ENCODE measurements at regions not wholly inside any gene's neighbourhood (a gene's known extent, or its start where the extent isn't known, plus 50 kb on each side); places are given as distances from the start of the nearest gene placed in this dataset.

- no peak overlapping the region for H3K23ac ChIP-seq (ENCODE audit: insufficient read length)
- H4K8ac ChIP-seq (ENCODE audit: extremely low read depth, insufficient read depth, low read length): no peak overlapping the region
- no peak overlapping the region for H3K9ac ChIP-seq (replicated peaks in 1 of 4; ENCODE audit: extremely low read depth in 1 of 4, low read depth in 3 of 4, low read length in 3 of 4)
- WGBS, 2 experiments (ENCODE audit: extremely low coverage in 1 of 2, insufficient coverage in 1 of 2, insufficient read length in 1 of 2, insufficient replicate concordance in 2 of 2, low coverage in 1 of 2, low lambda C conversion rate in 2 of 2, missing lambda C conversion rate in 1 of 2): 86% methylated on average over 1 of the region's 1 CpG; no CpG with 5 or more reads in 1 of the 2 experiments
- H4K20me1 ChIP-seq (replicated peaks in 1 of 2; ENCODE audit: control insufficient read depth in 1 of 2, insufficient read depth in 2 of 2, low read length in 2 of 2): no peaks in the 10 kb centered on the region
- H3K18ac ChIP-seq (ENCODE audit: extremely low read depth, low read length): no peak overlapping the region
- H3K79me2 ChIP-seq (ENCODE audit: control insufficient read depth in 1 of 2, insufficient read depth in 2 of 2, low read length in 2 of 2): no peaks in the 10 kb centered on the region
- H3K9me3 ChIP-seq (ENCODE audit: insufficient read depth in 2 of 2, low read depth in 1 of 2, low read length in 1 of 2): no peaks in the 10 kb centered on the region
- FAIRE-seq: no peak
- no peak overlapping the region for H2BK120ac ChIP-seq (replicated peaks; ENCODE audit: low read depth, low read length)
- ChIA-PET POLR2A (ENCODE audit: partially characterized antibody) (no interaction called here), CTCF (ENCODE audit: partially characterized antibody) (no interaction called here)
- H4K91ac ChIP-seq (replicated peaks; ENCODE audit: insufficient read length, low read length): no peak overlapping the region
- no peaks in the 10 kb centered on the region for H3K23me2 ChIP-seq (ENCODE audit: low read depth, low read length)
- H3K4me2 ChIP-seq (ENCODE audit: insufficient read depth in 1 of 2, low read depth in 2 of 2, low read length in 2 of 2): no peak overlapping the region
- H3K36me3 ChIP-seq (ENCODE audit: control insufficient read depth in 2 of 4, insufficient read depth in 4 of 4, low read length in 3 of 4): no peaks in the 10 kb centered on the region
- no peak overlapping the region for H2AK5ac ChIP-seq (ENCODE audit: low read depth, low read length)
- H2BK20ac ChIP-seq (ENCODE audit: low read length): no peak overlapping the region
- H3K4me3 ChIP-seq (ENCODE audit: extremely low read depth in 1 of 4, insufficient read depth in 2 of 4, low read depth in 3 of 4, low read length in 4 of 4): no peak overlapping the region
- no peak overlapping the region for H2BK12ac ChIP-seq (ENCODE audit: low read depth, low read length)
- H2BK15ac ChIP-seq (ENCODE audit: low read length): no peak overlapping the region
- peaks cover 0 to 1% (median 0%) of the 10 kb centered on the region in 4 experiments; a peak in 1 of 7 replicates for H3K27me3 ChIP-seq (replicated peaks in 1 of 4; ENCODE audit: control insufficient read depth in 3 of 4, extremely low read depth in 1 of 4, insufficient read depth in 3 of 4, low read length in 3 of 4)
- H4K5ac ChIP-seq (ENCODE audit: insufficient read length, low read depth, low read length): no peak overlapping the region
- H3K56ac ChIP-seq (replicated peaks; ENCODE audit: insufficient read length, low read depth, low read length): no peak overlapping the region
- H3K79me1 ChIP-seq (ENCODE audit: low read depth, low read length): no peaks in the 10 kb centered on the region
- H2AFZ ChIP-seq (ENCODE audit: low read length): no peak overlapping the region
- no peak overlapping the region for H2BK5ac ChIP-seq (ENCODE audit: low read depth, low read length)
- H3K27ac ChIP-seq (ENCODE audit: low read depth, low read length): no peak overlapping the region
- H3K4ac ChIP-seq (replicated peaks; ENCODE audit: insufficient read length, low read depth, low read length): no peak overlapping the region
- DNase-seq (ENCODE audit: low read depth in 1 of 2, low spot score in 2 of 2): no peak
- no peak overlapping the region for H3K14ac ChIP-seq (ENCODE audit: insufficient read length)
- no peaks in the 10 kb centered on the region for H3K4me1 ChIP-seq (replicated peaks in 1 of 4; ENCODE audit: control insufficient read depth in 3 of 4, insufficient read depth in 4 of 4, low read length in 3 of 4)
- no peak for TF ChIP-seq SP1 (IDR thresholded peaks at IDR 0.05; ENCODE audit: low read depth, low read length)
- TF ChIP-seq CREB1 (IDR thresholded peaks at IDR 0.05): no peak
- no peak for TF ChIP-seq RXRA (IDR thresholded peaks at IDR 0.05; ENCODE audit: insufficient read depth, low read depth, low read length)
- no peak for TF ChIP-seq USF2 (IDR thresholded peaks at IDR 0.05; ENCODE audit: low read length)
- no peak for TF ChIP-seq FOSL1 (IDR thresholded peaks at IDR 0.05; ENCODE audit: insufficient read depth, low read depth, low read length)
- no peak for TF ChIP-seq POLR2AphosphoS5 (IDR thresholded peaks at IDR 0.05; ENCODE audit: low read depth, low read length)
Measured at GRCh38 chr6:92684386-92684785, 735.0 kb downstream of the EPHA7 start.

Measured in H1 (cell line).